Forelimb muscle (tissue), 1 donor: ENCODE measurements at regions not wholly inside any gene's neighbourhood (a gene's known extent, or its start where the extent isn't known, plus 50 kb on each side); places are given as distances from the start of the nearest gene placed in this dataset.

Experiments used
- DNase-seq: peaks from one replicate; pipeline ENCODE4 v3.0.0-alpha.2; 2013; ENCODE audit warnings: low read depth

GRCh38 chr22:47474895-47475294 is 712.4 kb downstream of the TBC1D22A start:
- DNase-seq, result no peak

- no peak for DNase-seq
Observed at GRCh38 chr22:47474464-47474863, 712.0 kb downstream of the TBC1D22A start.

GRCh38 chr22:47472636-47473035 is 710.2 kb downstream of the TBC1D22A start:
- no peak for DNase-seq

GRCh38 chr22:47471406-47471805 is 709.0 kb downstream of the TBC1D22A start:
- no peak for DNase-seq

- DNase-seq, result no peak
Observed at GRCh38 chr22:47465809-47466208, 703.4 kb downstream of the TBC1D22A start.

GRCh38 chr22:47465222-47465621 is 702.8 kb downstream of the TBC1D22A start:
- DNase-seq, result no peak

GRCh38 chr22:47463220-47463619 is 700.8 kb downstream of the TBC1D22A start:
- no peak for DNase-seq

- DNase-seq, result no peak
Observed at GRCh38 chr22:47460861-47461260, 698.4 kb downstream of the TBC1D22A start.

- DNase-seq, result no peak
Observed at GRCh38 chr22:47460176-47460575, 697.7 kb downstream of the TBC1D22A start.

- no peak for DNase-seq
Observed at GRCh38 chr22:47458348-47458747, 695.9 kb downstream of the TBC1D22A start.

- no peak for DNase-seq
Observed at GRCh38 chr22:47457509-47458300, 695.3 kb downstream of the TBC1D22A start.

GRCh38 chr22:47457021-47457420 is 694.6 kb downstream of the TBC1D22A start:
- DNase-seq, result no peak

GRCh38 chr22:47456031-47456430 is 693.6 kb downstream of the TBC1D22A start:
- no peak for DNase-seq

GRCh38 chr22:47453049-47453448 is 690.6 kb downstream of the TBC1D22A start:
- no peak for DNase-seq

GRCh38 chr22:47452184-47452583 is 689.7 kb downstream of the TBC1D22A start:
- no peak for DNase-seq

GRCh38 chr22:47450876-47451475 is 688.5 kb downstream of the TBC1D22A start:
- DNase-seq, result no peak

GRCh38 chr22:47449508-47450270 is 687.2 kb downstream of the TBC1D22A start:
- no peak for DNase-seq

- DNase-seq, result no peak
Observed at GRCh38 chr22:47448231-47449223, 686.1 kb downstream of the TBC1D22A start.

- no peak for DNase-seq
Observed at GRCh38 chr22:47446821-47447810, 684.7 kb downstream of the TBC1D22A start.

GRCh38 chr22:47446331-47446730 is 683.9 kb downstream of the TBC1D22A start:
- DNase-seq, result no peak
